Tibial nerve (tissue), 4 donors: ENCODE measurements at regions not wholly inside any gene's neighbourhood (a gene's known extent, or its start where the extent isn't known, plus 50 kb on each side); places are given as distances from the start of the nearest gene placed in this dataset.

Source experiments
- CTCF ChIP-seq, 5 experiments: fragments of 200-600 bp in 3 of 5; fragments of 450-650 bp in 2 of 5; sonication (generic) in 3 of 5; IDR thresholded peaks; one replicate each; pipeline ENCODE4 v1.5.1; 2016 to 2019; ENCODE audit warnings: antibody characterized with exemption in 5 of 5, mild to moderate bottlenecking in 3 of 5, moderate library complexity in 2 of 5
- EP300 ChIP-seq, 2 donors: sonication (generic); formaldehyde crosslinking; IDR thresholded peaks; one replicate each; pipeline ENCODE4 v1.6.1; 2017; ENCODE audit warnings: antibody characterized with exemption in 2 of 2, mild to moderate bottlenecking in 1 of 2
- POLR2A ChIP-seq, 2 donors: fragments of 450-650 bp; IDR thresholded peaks; one replicate each; pipeline ENCODE4 v1.6.1; 2017; ENCODE audit warnings: antibody characterized with exemption in 2 of 2, mild to moderate bottlenecking in 2 of 2, moderate library complexity in 2 of 2

DNA sequence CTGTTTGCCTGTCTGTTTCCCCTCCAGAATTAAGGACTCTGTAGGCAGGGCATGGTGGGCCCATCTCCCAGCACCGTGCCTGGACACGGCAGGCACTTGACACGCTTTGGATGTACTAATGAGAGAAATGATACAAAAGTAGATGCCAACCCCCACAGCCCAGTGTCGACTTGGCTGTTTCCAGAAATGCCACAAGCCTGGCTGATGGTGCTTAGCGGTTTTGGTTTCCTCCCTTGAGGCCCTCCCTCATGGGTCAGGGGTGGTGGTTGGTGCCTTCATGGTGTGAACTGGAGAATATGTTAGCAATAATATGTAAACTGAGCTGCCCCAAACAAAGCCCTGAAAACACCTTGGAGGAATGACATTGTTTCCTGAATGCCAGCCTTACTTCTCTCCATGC, 55.5 kb upstream of the ESRRB start:
- TF ChIP-seq CTCF (IDR thresholded peaks at IDR 0.05) (no peak), EP300 (IDR thresholded peaks at IDR 0.05) (no peak), POLR2A (IDR thresholded peaks at IDR 0.05) (no peak)
